ENCODE measurements at regions not wholly inside any gene's neighbourhood (a gene's known extent, or its start where the extent isn't known, plus 50 kb on each side); places are given as distances from the start of the nearest gene placed in this dataset.
"Not testable (repeated sequence)": the region's sequence is repeated elsewhere in the genome, so short reads cannot be mapped to it uniquely, and the experiment has no call there.

- whole genome bisulfite sequencing, 2 donors: 38 to 47% methylated on average over 2 of the region's 2 CpGs
- H3K4me3 ChIP-seq: no peak overlapping the region
- no peaks in the 10 kb centered on the region for H3K9me3 ChIP-seq
- no peak for TF ChIP-seq POLR2AphosphoS5 (IDR thresholded peaks at IDR 0.05)
- TF ChIP-seq EP300 (IDR thresholded peaks at IDR 0.05): no peak
- TF ChIP-seq CTCF (IDR thresholded peaks at IDR 0.05): no peak
- TF ChIP-seq POLR2A (IDR thresholded peaks at IDR 0.05): no peak
- no peak overlapping the region for H3K27ac ChIP-seq
- intact Hi-C loops (cut with DNase I): no loop called here
- peaks cover 0 to 17% (median 12%) of the 10 kb centered on the region in 4 donors for H3K4me1 ChIP-seq
- H3K36me3 ChIP-seq: no peaks in the 10 kb centered on the region
- DNase-seq: no peak
- H3K27me3 ChIP-seq: no peaks in the 10 kb centered on the region
Observed at GRCh38 chr17:63042256-63042812, 76.3 kb downstream of the TANC2 start.

- intact Hi-C loops (cut with DNase I); H3K4me3 ChIP-seq; DNase-seq; H3K36me3 ChIP-seq; H3K4me1 ChIP-seq; H3K9me3 ChIP-seq; H3K27me3 ChIP-seq; H3K27ac ChIP-seq: not testable (repeated sequence)
- WGBS, 2 donors: 92 to 94% methylated on average over 2 of the region's 2 CpGs
Observed at GRCh38 chr17:63057560-63057959, 91.5 kb downstream of the TANC2 start.

GRCh38 chr17:63066158-63066813 is 100.3 kb downstream of the TANC2 start:
- TF ChIP-seq POLR2AphosphoS5 (IDR thresholded peaks at IDR 0.05) (no peak), EP300 (IDR thresholded peaks at IDR 0.05) (no peak), POLR2A (IDR thresholded peaks at IDR 0.05) (no peak), CTCF (IDR thresholded peaks at IDR 0.05) (no peak)
- H3K4me3 ChIP-seq: no peak overlapping the region
- peak; percentile 60 for DNase-seq
- 78 to 96% methylated on average over 4 of the region's 4 CpGs for WGBS, 2 donors
- no peaks in the 10 kb centered on the region for H3K9me3 ChIP-seq
- intact Hi-C loops (cut with DNase I): no loop called here
- no peak overlapping the region for H3K27ac ChIP-seq
- H3K27me3 ChIP-seq: no peaks in the 10 kb centered on the region
- no peaks in the 10 kb centered on the region for H3K4me1 ChIP-seq
- H3K36me3 ChIP-seq: no peaks in the 10 kb centered on the region

- no peak for DNase-seq
- H3K9me3 ChIP-seq: no peaks in the 10 kb centered on the region
- TF ChIP-seq POLR2A (IDR thresholded peaks at IDR 0.05): no peak
- TF ChIP-seq CTCF (IDR thresholded peaks at IDR 0.05): no peak
- TF ChIP-seq EP300 (IDR thresholded peaks at IDR 0.05): no peak
- TF ChIP-seq POLR2AphosphoS5 (IDR thresholded peaks at IDR 0.05): no peak
- no peak overlapping the region for H3K4me3 ChIP-seq
- no peak overlapping the region for H3K27ac ChIP-seq
- no peaks in the 10 kb centered on the region for H3K36me3 ChIP-seq
- intact Hi-C loops (cut with DNase I): no loop called here
- H3K4me1 ChIP-seq: no peaks in the 10 kb centered on the region
- 76 to 83% methylated on average over 1 of the region's 1 CpG for WGBS, 2 donors
- H3K27me3 ChIP-seq: no peaks in the 10 kb centered on the region
Observed at GRCh38 chr17:63069245-63069644, 103.2 kb downstream of the TANC2 start.

- TF ChIP-seq POLR2A (IDR thresholded peaks at IDR 0.05): no peak
- no peak for TF ChIP-seq POLR2AphosphoS5 (IDR thresholded peaks at IDR 0.05)
- no peak for TF ChIP-seq EP300 (IDR thresholded peaks at IDR 0.05)
- no peak for TF ChIP-seq CTCF (IDR thresholded peaks at IDR 0.05)
- no peaks in the 10 kb centered on the region for H3K9me3 ChIP-seq
- DNase-seq: no peak
- no peaks in the 10 kb centered on the region for H3K27me3 ChIP-seq
- 89 to 91% methylated on average over 1 of the region's 1 CpG for WGBS, 2 donors
- intact Hi-C loops (cut with DNase I): no loop called here
- no peak overlapping the region for H3K27ac ChIP-seq
- H3K4me3 ChIP-seq: no peak overlapping the region
- no peaks in the 10 kb centered on the region for H3K4me1 ChIP-seq
- no peaks in the 10 kb centered on the region for H3K36me3 ChIP-seq
Observed at GRCh38 chr17:63070031-63070430, 104.0 kb downstream of the TANC2 start.
